ENCODE measurements at regions not wholly inside any gene's neighbourhood (a gene's known extent, or its start where the extent isn't known, plus 50 kb on each side); places are given as distances from the start of the nearest gene placed in this dataset.

- TF ChIP-seq REST (IDR thresholded peaks at IDR 0.05; ENCODE audit: low read depth) (no peak), TAF1 (IDR thresholded peaks at IDR 0.05; ENCODE audit: low read depth) (no peak), FOXM1 (IDR thresholded peaks at IDR 0.05; ENCODE audit: borderline replicate concordance, low read depth) (no peak), EP300 (IDR thresholded peaks at IDR 0.05; ENCODE audit: borderline replicate concordance) (no peak), RAD21 (IDR thresholded peaks at IDR 0.05; ENCODE audit: low read depth) (no peak), ZBTB7A (IDR thresholded peaks at IDR 0.05; ENCODE audit: low read depth) (no peak), MAX (IDR thresholded peaks at IDR 0.05) (no peak), TCF12 (IDR thresholded peaks at IDR 0.05; ENCODE audit: low read depth) (no peak), CREB1 (IDR thresholded peaks at IDR 0.05; ENCODE audit: low read depth) (no peak)
These were observed 208.4 kb upstream of the AKR1E2 start for GRCh38 chr10:4617589-4617988.

All from Ishikawa (cell line).